Mesenchymal stem cell (in vitro differentiated cells and primary cell): ENCODE measurements at regions not wholly inside any gene's neighbourhood (a gene's known extent, or its start where the extent isn't known, plus 50 kb on each side); places are given as distances from the start of the nearest gene placed in this dataset.

Experiments
- DNase-seq: peaks from one replicate; pipeline ENCODE4 v3.0.0-alpha.2; 2013
- H2AFZ ChIP-seq: one replicate; pipeline ENCODE4 v1.6.1; 2013; ENCODE audit warnings: low read depth, mild to moderate bottlenecking, control low read depth, inconsistent platforms, low read length, moderate library complexity
- H2AK5ac ChIP-seq: 2 replicates; pipeline ENCODE4 v1.6.1; 2013; ENCODE audit warnings: low read length, moderate library complexity, mild to moderate bottlenecking, inconsistent platforms; ENCODE audit not compliant: severe bottlenecking
- H2BK120ac ChIP-seq: one replicate; pipeline ENCODE4 v1.6.1; 2013; ENCODE audit warnings: low read depth, mild to moderate bottlenecking, inconsistent platforms, low read length, moderate library complexity
- H2BK12ac ChIP-seq, 2 experiments: one replicate each; pipeline ENCODE4 v1.6.1; 2013; ENCODE audit warnings: inconsistent platforms in 2 of 2, low read length in 2 of 2, mild to moderate bottlenecking in 2 of 2, moderate library complexity in 2 of 2, control low read depth in 1 of 2
- H2BK15ac ChIP-seq: one replicate; pipeline ENCODE4 v1.6.1; 2013; ENCODE audit warnings: mild to moderate bottlenecking, low read depth, inconsistent platforms; ENCODE audit not compliant: poor library complexity, severe bottlenecking
- H2BK5ac ChIP-seq: 2 replicates; pipeline ENCODE4 v1.6.1; 2013; ENCODE audit warnings: low read depth, mild to moderate bottlenecking, low read length, control low read depth, inconsistent platforms; ENCODE audit not compliant: poor library complexity, severe bottlenecking
- H3K14ac ChIP-seq, 2 experiments: one replicate each; pipeline ENCODE4 v1.6.1; 2013; ENCODE audit warnings: inconsistent platforms in 2 of 2, low read length in 2 of 2, control low read depth in 1 of 2, mild to moderate bottlenecking in 1 of 2, moderate library complexity in 1 of 2
- H3K18ac ChIP-seq, 2 experiments: one replicate each; pipeline ENCODE4 v1.6.1; 2013; ENCODE audit warnings: inconsistent platforms in 2 of 2, low read length in 2 of 2, control low read depth in 1 of 2, low read depth in 1 of 2, mild to moderate bottlenecking in 1 of 2
- H3K23ac ChIP-seq, 2 experiments: one replicate each; pipeline ENCODE4 v1.6.1; 2013; ENCODE audit warnings: inconsistent platforms in 2 of 2, low read length in 2 of 2, mild to moderate bottlenecking in 2 of 2, moderate library complexity in 2 of 2, control low read depth in 1 of 2
- H3K27ac ChIP-seq: 2 replicates; pipeline ENCODE4 v1.5.1; 2013; ENCODE audit warnings: mild to moderate bottlenecking, moderate library complexity, low read length, control low read depth, inconsistent platforms; ENCODE audit not compliant: poor library complexity, severe bottlenecking
- H3K27me3 ChIP-seq, 2 experiments: 2 replicates each; pipeline versions ENCODE4 v1.6.1 to v1.7.0; 2013; ENCODE audit warnings: low read length in 2 of 2, mild to moderate bottlenecking in 2 of 2, moderate library complexity in 2 of 2, control low read depth in 1 of 2, inconsistent platforms in 1 of 2; ENCODE audit not compliant: control insufficient read depth in 1 of 2, insufficient read depth in 1 of 2
- H3K36me3 ChIP-seq, 2 experiments: 2 replicates each; pipeline versions ENCODE4 v1.6.1 to v1.7.0; 2013; ENCODE audit warnings: low read length in 2 of 2, control low read depth in 1 of 2, inconsistent platforms in 1 of 2, low read depth in 1 of 2, mild to moderate bottlenecking in 1 of 2; ENCODE audit not compliant: insufficient read depth in 2 of 2, control insufficient read depth in 1 of 2
- H3K4ac ChIP-seq, 2 experiments: one replicate each; pipeline ENCODE4 v1.6.1; 2013; ENCODE audit warnings: inconsistent platforms in 2 of 2, low read length in 2 of 2, mild to moderate bottlenecking in 2 of 2, moderate library complexity in 2 of 2, control low read depth in 1 of 2, low read depth in 1 of 2
- H3K4me1 ChIP-seq: 2 replicates; pipeline ENCODE4 v1.6.1; 2013; ENCODE audit warnings: low read depth, low read length, control low read depth; ENCODE audit not compliant: control insufficient read depth, insufficient read depth
- H3K4me2 ChIP-seq: 2 replicates; pipeline ENCODE4 v1.6.1; 2013; ENCODE audit warnings: low read length, mild to moderate bottlenecking, inconsistent platforms; ENCODE audit not compliant: poor library complexity, severe bottlenecking
- H3K4me3 ChIP-seq, 2 experiments: 2 replicates each; pipeline versions ENCODE4 v1.5.1 to v1.7.0; 2013; ENCODE audit warnings: low read length in 2 of 2, mild to moderate bottlenecking in 2 of 2, control low read depth in 1 of 2, low read depth in 1 of 2; ENCODE audit not compliant: insufficient read depth in 1 of 2
- H3K79me1 ChIP-seq: replicated peaks from 2 replicates; pipeline ENCODE4 v1.6.1; 2013; ENCODE audit warnings: mild to moderate bottlenecking, control low read depth, low read length, inconsistent platforms; ENCODE audit not compliant: poor library complexity, severe bottlenecking
- H3K9ac ChIP-seq: 2 replicates; pipeline ENCODE4 v1.7.0; 2013; ENCODE audit warnings: mild to moderate bottlenecking, low read length, moderate library complexity
- H3K9me3 ChIP-seq: 2 replicates; pipeline ENCODE4 v1.7.0; 2013; ENCODE audit warnings: mild to moderate bottlenecking, low read length; ENCODE audit not compliant: control insufficient read depth
- H4K8ac ChIP-seq: one replicate; pipeline ENCODE4 v1.6.1; 2013; ENCODE audit warnings: inconsistent platforms, mild to moderate bottlenecking, low read length, moderate library complexity
- H4K91ac ChIP-seq: one replicate; pipeline ENCODE4 v1.6.1; 2013; ENCODE audit warnings: mild to moderate bottlenecking, low read length, inconsistent platforms
- WGBS: methylation state at CpG from one replicate; pipeline ENCODE4 v1.1.7; 2013; ENCODE audit warnings: mixed read lengths; 5-methylcytosine and 5-hydroxymethylcytosine counted together

GRCh38 chr2:81672516-81672915, 1368.0 kb upstream of the LRRTM1 start:
- no peak overlapping the region for H3K18ac ChIP-seq
- no peak overlapping the region for H2BK12ac ChIP-seq
- H3K79me1 ChIP-seq = no peaks in the 10 kb centered on the region
- no peak overlapping the region for H3K27ac ChIP-seq
- H4K8ac ChIP-seq = no peak overlapping the region
- no peak overlapping the region for H2BK15ac ChIP-seq
- no peak overlapping the region for H2AFZ ChIP-seq
- H3K27me3 ChIP-seq = no peaks in the 10 kb centered on the region
- no peaks in the 10 kb centered on the region for H3K9me3 ChIP-seq
- H4K91ac ChIP-seq = no peak overlapping the region
- no peak overlapping the region for H3K14ac ChIP-seq
- no CpG with 5 or more reads among the region's 5 CpGs for WGBS
- no peaks in the 10 kb centered on the region for H3K36me3 ChIP-seq
- H2BK5ac ChIP-seq = no peak overlapping the region
- DNase-seq = no peak
- no peak overlapping the region for H3K23ac ChIP-seq
- H3K4me2 ChIP-seq = no peak overlapping the region
- no peak overlapping the region for H2BK120ac ChIP-seq
- no peak overlapping the region for H3K4ac ChIP-seq
- no peak overlapping the region for H3K9ac ChIP-seq
- no peaks in the 10 kb centered on the region for H3K4me1 ChIP-seq
- H3K4me3 ChIP-seq = no peak overlapping the region
- no peak overlapping the region for H2AK5ac ChIP-seq

GRCh38 chr2:81670885-81671284, 1366.3 kb upstream of the LRRTM1 start:
- H2BK120ac ChIP-seq = no peak overlapping the region
- no peak overlapping the region for H2BK12ac ChIP-seq
- no peaks in the 10 kb centered on the region for H3K4me1 ChIP-seq
- no peak for DNase-seq
- H2BK15ac ChIP-seq = no peak overlapping the region
- H3K79me1 ChIP-seq = no peaks in the 10 kb centered on the region
- H3K14ac ChIP-seq = no peak overlapping the region
- H3K4me3 ChIP-seq = no peak overlapping the region
- no peak overlapping the region for H3K27ac ChIP-seq
- no peak overlapping the region for H3K23ac ChIP-seq
- no peak overlapping the region for H2BK5ac ChIP-seq
- no peak overlapping the region for H3K9ac ChIP-seq
- WGBS = no CpG with 5 or more reads among the region's 1 CpG
- H2AFZ ChIP-seq = no peak overlapping the region
- no peak overlapping the region for H3K18ac ChIP-seq
- no peaks in the 10 kb centered on the region for H3K36me3 ChIP-seq
- H3K4me2 ChIP-seq = no peak overlapping the region
- H3K4ac ChIP-seq = no peak overlapping the region
- no peaks in the 10 kb centered on the region for H3K9me3 ChIP-seq
- no peak overlapping the region for H4K8ac ChIP-seq
- H3K27me3 ChIP-seq = no peaks in the 10 kb centered on the region
- H4K91ac ChIP-seq = no peak overlapping the region
- no peak overlapping the region for H2AK5ac ChIP-seq

GRCh38 chr2:81661081-81661480, 1356.5 kb upstream of the LRRTM1 start:
- no peak overlapping the region for H2BK5ac ChIP-seq
- no peak overlapping the region for H3K9ac ChIP-seq
- H3K14ac ChIP-seq = no peak overlapping the region
- H2BK12ac ChIP-seq = no peak overlapping the region
- H3K18ac ChIP-seq = no peak overlapping the region
- no peak overlapping the region for H2BK15ac ChIP-seq
- H2BK120ac ChIP-seq = no peak overlapping the region
- no peak overlapping the region for H3K4me2 ChIP-seq
- H3K4me1 ChIP-seq = no peaks in the 10 kb centered on the region
- 83% methylated on average over 2 of the region's 3 CpGs for WGBS
- no peak overlapping the region for H4K91ac ChIP-seq
- no peaks in the 10 kb centered on the region for H3K79me1 ChIP-seq
- H3K23ac ChIP-seq = no peak overlapping the region
- no peaks in the 10 kb centered on the region for H3K36me3 ChIP-seq
- no peak overlapping the region for H3K4me3 ChIP-seq
- no peak overlapping the region for H2AK5ac ChIP-seq
- no peaks in the 10 kb centered on the region for H3K27me3 ChIP-seq
- H3K27ac ChIP-seq = no peak overlapping the region
- H3K4ac ChIP-seq = no peak overlapping the region
- no peak for DNase-seq
- H4K8ac ChIP-seq = no peak overlapping the region
- H3K9me3 ChIP-seq = peaks cover 5% of the 10 kb centered on the region
- no peak overlapping the region for H2AFZ ChIP-seq

- H3K14ac ChIP-seq = no peak overlapping the region
- no peak overlapping the region for H2BK5ac ChIP-seq
- no peaks in the 10 kb centered on the region for H3K79me1 ChIP-seq
- H4K91ac ChIP-seq = no peak overlapping the region
- H2BK15ac ChIP-seq = no peak overlapping the region
- H2BK120ac ChIP-seq = no peak overlapping the region
- no peak overlapping the region for H3K4me2 ChIP-seq
- WGBS = 76% methylated on average over 4 of the region's 4 CpGs
- no peak overlapping the region for H2AK5ac ChIP-seq
- H3K27ac ChIP-seq = no peak overlapping the region
- no peaks in the 10 kb centered on the region for H3K4me1 ChIP-seq
- H3K36me3 ChIP-seq = no peaks in the 10 kb centered on the region
- H3K18ac ChIP-seq = no peak overlapping the region
- H2AFZ ChIP-seq = no peak overlapping the region
- no peak overlapping the region for H3K4me3 ChIP-seq
- H3K4ac ChIP-seq = no peak overlapping the region
- H4K8ac ChIP-seq = no peak overlapping the region
- peaks cover 16% of the 10 kb centered on the region for H3K9me3 ChIP-seq
- DNase-seq = no peak
- no peaks in the 10 kb centered on the region for H3K27me3 ChIP-seq
- no peak overlapping the region for H3K23ac ChIP-seq
- H2BK12ac ChIP-seq = no peak overlapping the region
- H3K9ac ChIP-seq = no peak overlapping the region
These were observed 1353.7 kb upstream of the LRRTM1 start for GRCh38 chr2:81658227-81658626.
